VCaP (cell line): ENCODE measurements at regions not wholly inside any gene's neighbourhood (a gene's known extent, or its start where the extent isn't known, plus 50 kb on each side); places are given as distances from the start of the nearest gene placed in this dataset.

ENCODE experiments used
- H3K27ac ChIP-seq: fragments of 450-650 bp; 2 replicates; pipeline ENCODE4 v1.5.1; 2017
- CTCF ChIP-seq: fragments of 450-650 bp; conservative IDR thresholded peaks from 2 replicates; pipeline ENCODE4 v1.5.1; 2017; ENCODE audit warnings: mild to moderate bottlenecking, moderate library complexity

- H3K27ac ChIP-seq = no peak overlapping the region
- no peak for TF ChIP-seq CTCF
Measured at GRCh38 chr5:8062521-8062920, 193.6 kb downstream of the MTRR start.

GRCh38 chr5:8068078-8068477, 199.1 kb downstream of the MTRR start:
- no peak for TF ChIP-seq CTCF
- H3K27ac ChIP-seq = no peak overlapping the region

GRCh38 chr5:8070138-8070537, 201.2 kb downstream of the MTRR start:
- no peak for TF ChIP-seq CTCF
- no peak overlapping the region for H3K27ac ChIP-seq

DNA sequence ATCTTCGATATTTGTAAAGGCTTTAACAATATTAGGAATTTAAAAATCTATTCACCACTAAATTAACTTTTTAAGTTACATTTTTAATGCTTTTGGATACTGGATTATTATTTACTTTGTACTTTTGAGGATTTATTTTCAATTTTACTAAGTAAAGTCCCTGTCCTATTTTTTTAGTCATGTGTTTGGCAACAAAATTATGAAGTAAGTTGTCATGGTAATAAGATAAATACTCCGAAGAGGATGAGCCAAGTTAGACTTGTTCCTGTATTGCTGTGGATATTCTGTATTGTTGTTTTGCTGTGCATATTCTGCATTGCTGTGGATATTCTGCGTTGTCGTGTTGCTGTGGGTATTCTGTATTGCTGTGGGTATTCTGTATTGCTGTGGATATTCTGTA, 210.1 kb downstream of the MTRR start:
- no peak for TF ChIP-seq CTCF

GRCh38 chr5:8081179-8081578, 212.2 kb downstream of the MTRR start:
- no peak overlapping the region for H3K27ac ChIP-seq

More for the DNA sequence above, 210.1 kb downstream of the MTRR start:
- H3K27ac ChIP-seq = no peak overlapping the region

DNA sequence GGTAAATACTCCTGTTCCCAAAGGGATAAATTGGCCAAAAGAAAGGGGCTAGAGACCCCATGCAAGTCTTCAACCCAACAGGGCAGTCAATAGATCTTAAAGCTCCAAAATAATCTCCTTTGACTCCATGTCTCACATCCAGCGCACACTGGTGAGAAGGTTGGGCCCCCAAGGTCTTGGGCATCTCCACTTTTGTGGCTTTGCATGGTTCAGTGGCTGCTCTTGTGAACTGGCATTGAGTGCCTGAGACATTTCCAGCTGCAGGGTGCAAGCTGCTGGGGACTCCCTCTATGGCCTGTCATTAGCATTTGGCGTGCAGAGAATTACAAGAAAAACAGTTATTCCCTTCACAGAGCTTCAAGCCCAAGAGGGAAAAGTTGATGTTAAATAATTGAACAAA, 224.7 kb downstream of the MTRR start:
- H3K27ac ChIP-seq = no peak overlapping the region
- no peak for TF ChIP-seq CTCF

More at GRCh38 chr5:8081179-8081578, 212.2 kb downstream of the MTRR start:
- TF ChIP-seq CTCF = no peak

DNA sequence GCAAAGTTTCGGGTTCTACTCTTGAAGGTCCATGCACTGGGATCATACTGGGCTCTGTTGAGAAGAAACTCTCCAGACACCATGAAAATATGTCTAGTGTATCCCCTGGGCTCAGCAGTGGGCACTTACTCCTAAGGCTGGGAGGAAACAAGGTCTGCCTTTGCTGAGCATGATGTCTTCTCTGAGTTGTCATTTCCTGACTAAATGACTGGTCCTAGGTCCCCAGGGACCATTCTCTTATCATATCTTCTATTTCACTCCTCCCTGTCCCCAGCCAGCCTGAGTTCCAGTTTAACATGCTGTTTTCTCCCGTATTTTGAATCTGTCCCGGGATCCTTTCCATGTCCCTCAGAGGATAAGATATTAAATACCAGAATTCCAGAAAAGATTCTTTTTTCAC, 225.4 kb downstream of the MTRR start:
- no peak for TF ChIP-seq CTCF

DNA sequence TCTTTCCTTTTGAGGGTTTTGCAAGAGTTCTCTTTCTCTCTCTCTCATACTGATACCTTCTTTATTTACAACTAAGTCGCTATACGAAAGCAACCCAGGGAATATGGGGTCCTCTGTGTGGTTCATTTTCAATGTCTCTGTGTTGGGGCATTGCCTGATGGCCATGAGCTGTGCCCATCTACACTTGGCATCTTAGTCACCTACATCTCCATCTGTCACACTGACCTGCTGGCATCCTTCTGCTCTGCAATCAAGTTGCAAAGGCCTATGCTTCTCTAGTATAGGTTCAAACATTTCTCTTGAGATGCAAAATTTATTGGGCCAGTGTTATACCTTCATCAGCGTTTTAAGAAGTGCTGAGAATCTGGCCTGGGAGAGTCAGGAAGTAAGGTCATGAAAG, 228.2 kb downstream of the MTRR start:
- no peak overlapping the region for H3K27ac ChIP-seq

More for the DNA sequence above, 225.4 kb downstream of the MTRR start:
- no peak overlapping the region for H3K27ac ChIP-seq

More for the DNA sequence above, 228.2 kb downstream of the MTRR start:
- no peak for TF ChIP-seq CTCF
